GM10248 (cell line): ENCODE measurements at regions not wholly inside any gene's neighbourhood (a gene's known extent, or its start where the extent isn't known, plus 50 kb on each side); places are given as distances from the start of the nearest gene placed in this dataset.

Source experiments
- CTCF ChIA-PET: fragments of 300-600 bp; sonication (Branson Sonifier 250); formaldehyde crosslinking; extraction: SDS; loops from one replicate; lab custom pipeline; 2021; ENCODE audit warnings: antibody characterized with exemption; lab: Yijun Ruan, JAX
- POLR2A ChIA-PET: fragments of 350-650 bp; sonication (Branson Sonifier 250); formaldehyde crosslinking; extraction: SDS; loops from one replicate; lab custom pipeline; 2020; ENCODE audit warnings: antibody characterized with exemption; lab: Yijun Ruan, JAX
- DNase-seq: peaks from one replicate; pipeline ENCODE4 v3.0.0; 2012; ENCODE audit errors: extremely low spot score
- CTCF ChIP-seq: IDR thresholded peaks from 2 replicates; pipeline ENCODE4 v1.5.1; 2012; ENCODE audit warnings: mild to moderate bottlenecking, low read depth; ENCODE audit errors: extremely low read depth, missing control alignments, control extremely low read depth

- POLR2A ChIA-PET: no interaction called here
- no peak for TF ChIP-seq CTCF
- CTCF ChIA-PET: interaction anchor here (1.8 to 2.5 kb wide), 2 partner anchors 10 to 28 kb away, joined by 5 to 16 read pairs; no protein-coding TSS in a partner anchor
- DNase-seq: no peak
Measured at GRCh38 chr5:39826051-39826450, 401.3 kb upstream of the DAB2 start.

GRCh38 chr5:39825301-39825700 lies 400.5 kb upstream of the DAB2 start:
- TF ChIP-seq CTCF: no peak
- POLR2A ChIA-PET: no interaction called here
- CTCF ChIA-PET: interaction anchor here (0.8 to 2.5 kb wide), 4 partner anchors 10 to 27 kb away, joined by 3 to 16 read pairs (median 4); no protein-coding TSS in a partner anchor
- DNase-seq: no peak

DNA sequence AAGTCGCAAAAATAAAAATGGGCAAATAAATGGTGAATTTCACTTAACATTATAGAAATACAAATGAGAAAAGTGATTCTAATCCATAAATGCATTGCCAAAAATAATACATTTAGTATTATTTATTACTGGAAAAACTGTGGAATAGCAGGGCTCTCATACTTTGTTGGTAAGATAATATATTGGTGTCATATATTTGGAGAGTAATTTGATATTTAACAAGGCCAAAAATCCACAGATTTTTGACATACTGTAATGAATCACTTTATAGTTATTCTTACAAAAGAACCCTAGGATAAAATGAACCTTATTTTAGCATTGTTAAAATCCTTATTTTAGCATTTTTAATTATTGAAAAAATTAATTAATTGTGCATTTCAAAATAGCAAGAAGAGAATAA lies 397.2 kb upstream of the DAB2 start:
- DNase-seq: no peak
- POLR2A ChIA-PET: no interaction called here
- no peak for TF ChIP-seq CTCF
- CTCF ChIA-PET: no interaction called here

DNA sequence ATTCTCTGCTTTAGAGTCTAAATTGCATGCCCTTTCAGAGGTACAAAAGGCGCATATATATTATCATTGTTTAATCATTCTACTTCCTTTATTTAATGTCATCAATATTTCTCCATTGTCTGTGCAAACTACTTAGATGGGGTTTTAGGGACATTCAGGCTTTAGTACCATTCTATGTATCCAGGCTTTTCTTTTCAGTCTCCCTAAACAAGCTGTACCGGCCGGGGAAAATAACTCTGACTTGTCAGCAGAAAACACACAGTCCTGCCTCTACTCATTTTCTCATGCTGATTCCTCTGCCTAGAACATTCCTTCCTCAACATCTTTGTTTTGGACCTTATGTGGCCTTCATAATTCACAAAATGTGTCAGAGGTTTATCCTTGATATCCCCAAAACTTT lies 392.1 kb upstream of the DAB2 start:
- no peak for TF ChIP-seq CTCF
- POLR2A ChIA-PET: no interaction called here
- CTCF ChIA-PET: interaction anchor here (1.2 kb wide), 1 partner anchor 10 kb away, joined by 3 read pairs; no protein-coding TSS in a partner anchor
- DNase-seq: no peak

GRCh38 chr5:39816156-39816845 lies 391.5 kb upstream of the DAB2 start:
- CTCF ChIA-PET: no interaction called here
- POLR2A ChIA-PET: no interaction called here

DNA sequence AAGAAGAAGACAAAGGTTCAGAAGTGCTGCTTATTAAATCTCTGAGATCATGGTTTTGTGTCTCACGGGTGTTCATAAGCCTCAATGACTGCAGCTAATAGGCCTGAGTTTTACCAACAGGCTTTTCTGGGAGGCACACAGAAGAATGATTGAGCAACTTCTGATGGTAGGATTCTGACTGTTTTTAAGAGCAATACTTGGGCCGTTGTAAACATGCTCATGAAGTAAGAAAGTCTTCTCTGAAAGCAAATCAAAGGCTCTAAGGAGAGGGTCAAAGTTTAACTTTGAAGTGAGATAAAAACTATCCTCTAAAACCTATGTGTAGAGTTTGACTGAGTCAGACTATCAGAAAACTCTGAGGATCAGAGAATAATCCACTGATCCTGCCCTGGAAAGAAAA lies 390.9 kb upstream of the DAB2 start:
- ChIA-PET CTCF (no interaction called here), POLR2A (no interaction called here)
- DNase-seq: no peak

More at GRCh38 chr5:39816156-39816845, 391.5 kb upstream of the DAB2 start:
- no peak for TF ChIP-seq CTCF
- no peak for DNase-seq

More for the DNA sequence above, 390.9 kb upstream of the DAB2 start:
- TF ChIP-seq CTCF: no peak
